Heart left ventricle (tissue), 16 donors: ENCODE measurements at regions not wholly inside any gene's neighbourhood (a gene's known extent, or its start where the extent isn't known, plus 50 kb on each side); places are given as distances from the start of the nearest gene placed in this dataset.
A peak's percentile ranks its signal among the peaks of the same experiment; 100 is the strongest.

Experiments used
- ATAC-seq, 4 donors: fragments of 200-7000 bp; cut with Tn5 transposase; one replicate each; pipeline ENCODE4 v1.9.1; 2020 to 2022; ENCODE audit warnings: moderate library complexity in 4 of 4, mild to moderate bottlenecking in 3 of 4, moderate number of reproducible peaks in 1 of 4
- DNase-seq, 5 donors: peaks; one replicate each; pipeline ENCODE4 v3.0.0-alpha.2; 2020
- H3K27ac ChIP-seq, 12 donors: fragments of 200-600 bp; sonication (generic) in 4 of 12; one replicate each; pipeline versions ENCODE4 v1.5.0 to v1.8.0; 2016 to 2022; ENCODE audit warnings: mild to moderate bottlenecking in 2 of 12
- H3K27me3 ChIP-seq, 9 donors: fragments of 200-600 bp; sonication (generic) in 2 of 9; one replicate each; pipeline versions ENCODE4 v1.5.1 to v1.8.0; 2016 to 2022; ENCODE audit warnings: mild to moderate bottlenecking in 3 of 9
- H3K36me3 ChIP-seq, 9 donors: fragments of 200-600 bp; sonication (generic) in 2 of 9; one replicate each; pipeline versions ENCODE4 v1.5.0 to v1.8.0; 2018 to 2022; ENCODE audit warnings: mild to moderate bottlenecking in 2 of 9
- H3K4me1 ChIP-seq, 12 donors: fragments of 200-600 bp; sonication (generic) in 4 of 12; one replicate each; pipeline versions ENCODE4 v1.5.0 to v1.8.0; 2016 to 2022; ENCODE audit warnings: mild to moderate bottlenecking in 3 of 12
- H3K4me3 ChIP-seq, 12 donors: fragments of 200-600 bp; sonication (generic) in 4 of 12; one replicate each; pipeline versions ENCODE4 v1.5.0 to v1.8.0; 2017 to 2022; ENCODE audit warnings: mild to moderate bottlenecking in 9 of 12, moderate library complexity in 4 of 12
- H3K9me3 ChIP-seq, 12 donors: fragments of 200-600 bp; sonication (generic) in 4 of 12; one replicate each; pipeline versions ENCODE4 v1.5.0 to v1.8.0; 2016 to 2022; ENCODE audit warnings: mild to moderate bottlenecking in 1 of 12
- POLR2A ChIP-seq, 2 donors: fragments of 450-650 bp; IDR thresholded peaks; one replicate each; pipeline ENCODE4 v1.6.1; 2017; ENCODE audit warnings: antibody characterized with exemption in 2 of 2, mild to moderate bottlenecking in 2 of 2, moderate library complexity in 2 of 2
- WGBS, 4 donors: extraction: QIAGEN DNeasy Blood & Tissue Kit in 2 of 4; methylation state at CpG; one replicate each; pipeline versions ENCODE4 v1.1.5 to v1.1.7; 2013 to 2018; 5-methylcytosine and 5-hydroxymethylcytosine counted together
- intact Hi-C, 10 donors: fragments of 100-400 bp; cut with DNase I; formaldehyde crosslinking; loops; one replicate each; pipeline versions ENCODE4 v1.11.1 to v1.14.2; 2022
- TF ChIP-seq, protein P1 (sequence below), 12 donors: fragments of 200-600 bp; sonication (generic) in 4 of 12; IDR thresholded peaks; one replicate each; pipeline versions ENCODE4 v1.5.0 to v1.8.0; 2018 to 2022; ENCODE audit warnings: antibody characterized with exemption in 12 of 12, mild to moderate bottlenecking in 5 of 12
- donor health status: ischemic (EF 13 %, LVEDD 7.1; RV severe dilation, severe dysfunction).
- donor health status: healthy with polysubstance abuse.
- donor health status: DM: no; HTN: yes; CAD: no.
- donor health status: DM: no; HTN: no; CAD: no.
- donor health status: ischemic (EF 25% LVEDD 6.9; RV normal size, moderate dysfunction).
- donor health status: ischemic (EF 25% LVEDD 5.7; RV mildly dilated, moderate dysfunction).
- donor health status: healthy.
- donor health status: DM: yes; HTN: yes; CAD: no.
- donor health status: ischemic (EF 35%, LVEDD 5.7; RV mildly dilated, moderate dysfunction).
- donor health status: nonischemic (EF 11% LVEDD 7.7; RV severe dilation, severe dysfunction).
- donor health status: DM: yes; HTN: yes; CAD: no.
- donor health status: PGD.
- donor health status: ischemic (EF 29% LVEDD 5.4; RV normal size, mild dysfunction).
- donor health status: nonischemic (EF 23%, LVEDD 6.1; RV moderate dilation, normal function).

DNA sequence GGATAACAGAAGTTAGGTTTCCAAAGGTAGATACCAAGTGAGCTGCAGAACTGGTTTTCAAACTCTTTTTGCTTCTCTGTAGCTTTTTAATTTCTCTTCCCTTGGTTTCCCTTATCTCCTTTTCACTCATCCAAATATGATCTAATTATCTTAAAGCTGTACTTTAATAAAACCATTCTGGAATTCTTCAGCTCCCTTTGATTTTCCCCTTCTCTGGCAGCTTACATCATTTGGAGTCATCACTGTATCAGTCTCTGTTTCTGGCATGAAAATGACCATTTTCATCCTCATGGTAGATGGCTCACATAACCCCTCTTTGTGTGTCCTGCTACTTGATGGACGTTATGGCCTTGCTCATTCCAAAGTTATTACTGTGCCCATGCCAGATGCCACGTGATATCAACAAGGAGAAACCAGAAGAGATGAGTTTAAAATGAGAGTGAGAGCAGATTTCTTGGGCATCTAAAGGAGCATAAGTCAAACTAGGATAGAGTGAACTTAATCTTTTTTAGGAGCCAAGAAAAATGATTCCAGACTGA is 620.2 kb downstream of the QKI start:
- Histone ChIP-seq H3K27me3 (no peaks in the 10 kb centered on the region), H3K36me3 (no peaks in the 10 kb centered on the region), H3K4me3 (no peak overlapping the region), H3K27ac (no peak overlapping the region), H3K9me3 (no peaks in the 10 kb centered on the region), H3K4me1 (peaks cover 0 to 12% (median 0%) of the 10 kb centered on the region in 12 donors)
- DNase-seq (no peak), ATAC-seq (no peak)
- WGBS, 4 donors = 39 to 60% (median 58%) methylated on average over 2 of the region's 2 CpGs
- intact Hi-C loops = no loop called here
- TF ChIP-seq, protein P1, sequence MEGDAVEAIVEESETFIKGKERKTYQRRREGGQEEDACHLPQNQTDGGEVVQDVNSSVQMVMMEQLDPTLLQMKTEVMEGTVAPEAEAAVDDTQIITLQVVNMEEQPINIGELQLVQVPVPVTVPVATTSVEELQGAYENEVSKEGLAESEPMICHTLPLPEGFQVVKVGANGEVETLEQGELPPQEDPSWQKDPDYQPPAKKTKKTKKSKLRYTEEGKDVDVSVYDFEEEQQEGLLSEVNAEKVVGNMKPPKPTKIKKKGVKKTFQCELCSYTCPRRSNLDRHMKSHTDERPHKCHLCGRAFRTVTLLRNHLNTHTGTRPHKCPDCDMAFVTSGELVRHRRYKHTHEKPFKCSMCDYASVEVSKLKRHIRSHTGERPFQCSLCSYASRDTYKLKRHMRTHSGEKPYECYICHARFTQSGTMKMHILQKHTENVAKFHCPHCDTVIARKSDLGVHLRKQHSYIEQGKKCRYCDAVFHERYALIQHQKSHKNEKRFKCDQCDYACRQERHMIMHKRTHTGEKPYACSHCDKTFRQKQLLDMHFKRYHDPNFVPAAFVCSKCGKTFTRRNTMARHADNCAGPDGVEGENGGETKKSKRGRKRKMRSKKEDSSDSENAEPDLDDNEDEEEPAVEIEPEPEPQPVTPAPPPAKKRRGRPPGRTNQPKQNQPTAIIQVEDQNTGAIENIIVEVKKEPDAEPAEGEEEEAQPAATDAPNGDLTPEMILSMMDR (IDR thresholded peaks at IDR 0.05) = no peak
- TF ChIP-seq POLR2A (IDR thresholded peaks at IDR 0.05) = no peak

DNA sequence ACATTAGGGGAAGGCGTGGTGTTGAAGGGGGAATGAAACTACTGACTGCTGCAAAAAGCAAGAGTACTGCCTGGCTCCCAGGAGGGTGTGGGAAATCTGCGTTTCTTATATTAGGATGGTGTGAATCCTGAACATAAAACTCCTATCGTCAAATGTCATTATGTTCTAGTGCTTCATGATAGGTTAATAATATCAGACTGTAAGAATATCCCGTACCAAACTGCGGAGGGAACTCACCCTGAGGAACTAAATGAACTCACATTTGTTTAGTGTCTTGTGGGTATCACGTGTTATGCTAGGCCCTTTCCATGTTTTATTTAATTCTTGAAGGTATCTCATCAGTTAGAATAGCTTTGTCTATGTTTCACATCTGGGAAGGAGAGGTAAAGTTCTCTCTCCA is 610.7 kb downstream of the QKI start:
- intact Hi-C loops = no loop called here
- Histone ChIP-seq H3K27ac (no peak overlapping the region), H3K36me3 (no peaks in the 10 kb centered on the region), H3K4me1 (peaks cover 0 to 4% (median 0%) of the 10 kb centered on the region in 12 donors), H3K9me3 (no peaks in the 10 kb centered on the region), H3K27me3 (no peaks in the 10 kb centered on the region), H3K4me3 (no peak overlapping the region)
- WGBS, 4 donors = 83 to 91% (median 85%) methylated on average over 6 of the region's 6 CpGs
- no peak for TF ChIP-seq POLR2A (IDR thresholded peaks at IDR 0.05)
- TF ChIP-seq, protein P1 (IDR thresholded peaks at IDR 0.05) = no peak
- ATAC-seq = no peak
- no peak for DNase-seq

DNA sequence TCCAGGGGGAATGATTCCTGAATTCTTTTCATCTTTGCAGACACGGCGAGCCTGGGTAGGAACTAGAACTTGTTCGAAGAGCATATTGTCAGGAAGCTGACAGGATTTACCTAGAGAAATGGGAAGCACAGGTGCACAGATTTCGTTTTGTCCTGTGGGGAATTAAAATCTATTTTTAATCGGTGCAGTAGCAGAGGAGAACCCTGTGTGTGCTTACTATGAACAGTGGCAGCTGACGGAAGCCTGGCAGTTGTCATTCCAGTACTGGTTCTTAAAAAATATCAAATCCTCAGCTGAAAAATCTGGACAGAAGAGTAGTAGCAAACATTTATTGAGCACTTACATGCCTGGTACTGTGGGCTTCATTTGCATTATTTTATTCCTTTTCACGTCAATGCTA is 609.0 kb downstream of the QKI start:
- WGBS, 4 donors = 44 to 52% (median 51%) methylated on average over 7 of the region's 7 CpGs

DNA sequence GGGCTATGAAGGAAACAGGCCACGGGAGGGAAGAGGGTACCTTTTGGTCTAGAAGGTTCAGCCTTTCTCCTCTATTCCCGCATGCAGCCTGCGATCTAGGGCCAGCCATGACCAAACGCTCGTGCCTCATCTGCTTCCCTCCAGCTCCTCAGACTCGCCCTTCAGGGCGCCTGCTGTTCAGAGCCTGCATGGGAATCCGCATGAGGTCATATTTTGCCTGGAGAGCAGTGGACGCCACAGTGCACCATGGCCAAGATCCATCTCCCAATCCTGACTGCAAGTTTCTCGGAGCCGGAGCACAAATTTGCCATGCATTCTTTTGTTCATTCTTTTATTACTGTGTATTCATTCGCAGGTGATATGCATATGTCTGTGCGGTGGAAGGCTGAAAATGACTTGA is 608.1 kb downstream of the QKI start:
- no peaks in the 10 kb centered on the region for H3K27me3 ChIP-seq
- intact Hi-C loops = no loop called here
- no peaks in the 10 kb centered on the region for H3K36me3 ChIP-seq
- 74 to 85% (median 77%) methylated on average over 13 of the region's 13 CpGs for WGBS, 4 donors
- H3K27ac ChIP-seq = no peak overlapping the region
- peaks cover 0 to 4% (median 0%) of the 10 kb centered on the region in 12 donors for H3K4me1 ChIP-seq
- DNase-seq (peak in 1 of 5 donors; percentile 34), ATAC-seq (peak in 2 of 4 donors; percentile 42 to 47)
- no peak overlapping the region for H3K4me3 ChIP-seq
- TF ChIP-seq, protein P1 (IDR thresholded peaks at IDR 0.05) = no peak
- TF ChIP-seq POLR2A (IDR thresholded peaks at IDR 0.05) = no peak
- no peaks in the 10 kb centered on the region for H3K9me3 ChIP-seq

More for the DNA sequence above, 609.0 kb downstream of the QKI start:
- Histone ChIP-seq H3K4me3 (no peak overlapping the region), H3K27me3 (no peaks in the 10 kb centered on the region), H3K9me3 (no peaks in the 10 kb centered on the region), H3K4me1 (peaks cover 0 to 4% (median 0%) of the 10 kb centered on the region in 12 donors), H3K36me3 (no peaks in the 10 kb centered on the region), H3K27ac (no peak overlapping the region)
- ATAC-seq (peak in 2 of 4 donors; percentile 16 to 33), DNase-seq (no peak)
- intact Hi-C loops = no loop called here
- TF ChIP-seq, protein P1 (IDR thresholded peaks at IDR 0.05) = no peak
- no peak for TF ChIP-seq POLR2A (IDR thresholded peaks at IDR 0.05)
